HK-2 (cell line): ENCODE measurements at regions not wholly inside any gene's neighbourhood (a gene's known extent, or its start where the extent isn't known, plus 50 kb on each side); places are given as distances from the start of the nearest gene placed in this dataset.
"Not testable (repeated sequence)": the region's sequence is repeated elsewhere in the genome, so short reads cannot be mapped to it uniquely, and the experiment has no call there.

Experiments used
- DNase-seq: peaks from one replicate; pipeline ENCODE4 v3.0.0-alpha.2; 2018; ENCODE audit not compliant: unreplicated experiment

DNA sequence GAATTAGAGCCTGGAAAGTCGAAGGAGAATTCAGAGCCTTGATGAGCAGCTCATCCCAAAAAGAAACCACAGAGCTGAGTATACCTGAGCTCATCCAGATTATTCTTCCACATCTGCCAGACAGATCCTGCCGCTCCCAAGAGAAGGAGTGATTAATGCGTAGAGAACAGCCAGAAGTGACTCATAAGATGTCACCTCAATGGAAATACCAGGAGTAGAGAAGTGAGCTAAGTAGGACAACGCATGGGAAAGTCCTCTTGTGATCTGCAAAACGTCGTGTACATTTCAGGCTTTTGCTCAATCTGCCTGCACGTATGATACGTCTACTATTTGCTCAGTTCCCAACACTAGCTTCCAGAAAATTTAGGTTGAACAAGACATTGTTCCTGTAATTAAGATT, 230.5 kb upstream of the AUTS2 start:
- no peak for DNase-seq

DNA sequence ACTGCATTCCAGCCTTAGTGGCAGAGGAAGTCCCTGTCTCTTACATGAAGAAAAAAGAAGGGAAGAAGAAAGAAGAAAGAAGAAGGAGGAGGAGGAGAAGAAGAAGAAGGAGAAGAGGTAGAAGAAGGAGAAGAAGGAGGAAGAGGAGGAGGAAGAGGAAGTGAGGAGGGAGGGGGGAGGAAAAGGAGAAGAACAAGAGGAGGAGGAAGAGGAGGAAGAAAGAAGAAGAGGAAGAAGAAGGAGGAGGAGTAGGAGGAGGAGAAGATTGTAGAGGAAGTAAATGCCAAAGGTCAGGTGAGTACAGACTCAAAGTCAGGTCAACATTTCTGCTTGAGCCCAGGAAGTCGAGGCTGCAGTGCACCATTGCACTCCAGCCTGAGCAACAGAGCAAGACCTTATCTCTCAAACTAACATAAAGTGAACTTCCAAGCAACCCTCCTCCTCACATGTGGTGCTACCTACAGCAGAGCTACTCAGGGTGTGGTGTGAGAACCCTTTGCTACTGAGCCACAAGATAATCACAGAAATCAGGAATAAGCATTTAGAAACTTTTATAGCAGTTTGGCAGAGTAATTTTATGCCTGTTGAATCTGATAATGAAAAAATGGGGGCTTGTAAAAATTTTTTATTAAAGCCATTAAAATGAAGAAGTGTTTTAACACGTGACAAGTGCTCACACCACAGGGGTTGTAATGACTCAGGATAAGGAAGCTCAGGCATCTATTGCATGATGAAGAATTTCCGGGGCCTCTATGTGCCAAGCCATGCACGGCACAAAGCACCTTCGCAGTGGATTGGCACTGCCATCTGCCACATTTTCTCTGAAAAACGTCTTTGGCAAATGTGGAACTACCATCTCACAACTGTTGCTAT, 224.9 kb upstream of the AUTS2 start:
- no peak for DNase-seq

DNA sequence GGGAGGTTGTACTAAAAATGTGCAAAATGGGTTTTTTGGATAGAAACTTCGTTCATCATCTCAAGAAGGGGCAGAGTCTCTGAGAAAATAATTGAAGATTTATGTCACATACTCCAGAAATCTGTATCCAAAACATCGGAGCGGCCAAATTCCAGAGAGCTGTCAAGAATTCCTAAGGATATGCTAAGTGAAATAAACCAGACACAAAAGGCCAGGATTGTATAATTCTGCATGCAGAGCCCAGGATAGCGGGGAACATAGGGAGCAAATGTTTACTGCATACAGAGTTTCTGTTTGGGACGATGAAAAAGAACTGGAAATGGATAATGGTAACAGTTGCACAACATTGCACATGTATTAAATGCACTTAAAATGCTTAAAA, 224.2 kb upstream of the AUTS2 start:
- no peak for DNase-seq

DNA sequence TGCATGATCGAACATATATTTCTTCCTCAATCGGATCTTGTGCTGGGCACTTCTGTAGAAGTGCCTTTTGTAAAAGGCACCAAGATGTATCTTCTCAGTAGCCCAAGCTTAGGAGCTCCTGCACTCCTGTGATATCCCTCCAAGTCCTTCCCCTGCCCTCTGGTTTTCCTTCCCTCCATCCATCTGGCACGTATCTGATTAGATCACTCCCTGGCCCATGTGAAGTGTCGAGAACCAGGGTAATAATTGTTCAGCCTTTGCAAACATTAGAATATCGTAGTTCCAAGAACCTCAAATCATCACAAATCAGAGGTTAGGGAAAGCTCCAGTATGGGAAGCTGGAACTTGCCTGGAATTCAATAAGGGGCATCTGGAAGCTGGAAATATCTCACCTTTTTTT, 221.1 kb upstream of the AUTS2 start:
- no peak for DNase-seq

DNA sequence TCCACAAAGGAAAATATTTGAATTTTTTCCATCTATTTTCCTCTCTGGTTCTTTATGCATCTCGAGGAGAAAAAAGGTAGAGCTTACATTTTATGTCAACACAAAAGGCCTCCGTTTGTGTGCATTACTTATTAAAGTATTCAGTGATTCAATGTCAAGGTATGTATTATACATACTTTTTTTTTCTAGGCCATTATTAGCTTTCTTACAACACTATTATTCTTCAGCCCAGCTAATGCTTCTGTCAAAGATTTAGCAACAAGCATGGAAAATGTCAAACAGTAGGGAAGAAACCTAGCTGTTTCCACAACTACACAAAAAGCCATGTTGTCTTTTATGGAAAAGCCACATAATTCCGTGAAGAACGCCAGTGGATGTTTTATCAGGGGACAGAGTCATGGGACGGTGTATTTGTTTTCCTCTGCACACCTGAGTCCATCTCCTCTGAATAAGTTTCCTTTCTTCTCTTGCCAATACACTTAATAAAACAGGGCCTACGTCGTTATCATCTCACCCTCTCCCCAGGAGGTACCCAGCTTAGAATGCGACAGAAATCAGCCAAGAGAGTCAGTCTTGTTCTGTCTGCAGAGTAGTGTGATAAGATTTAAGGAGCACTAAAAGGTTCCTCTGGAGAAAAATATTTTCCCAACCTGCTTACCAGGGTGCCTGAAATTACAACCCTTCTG, 209.7 kb upstream of the AUTS2 start:
- no peak for DNase-seq

DNA sequence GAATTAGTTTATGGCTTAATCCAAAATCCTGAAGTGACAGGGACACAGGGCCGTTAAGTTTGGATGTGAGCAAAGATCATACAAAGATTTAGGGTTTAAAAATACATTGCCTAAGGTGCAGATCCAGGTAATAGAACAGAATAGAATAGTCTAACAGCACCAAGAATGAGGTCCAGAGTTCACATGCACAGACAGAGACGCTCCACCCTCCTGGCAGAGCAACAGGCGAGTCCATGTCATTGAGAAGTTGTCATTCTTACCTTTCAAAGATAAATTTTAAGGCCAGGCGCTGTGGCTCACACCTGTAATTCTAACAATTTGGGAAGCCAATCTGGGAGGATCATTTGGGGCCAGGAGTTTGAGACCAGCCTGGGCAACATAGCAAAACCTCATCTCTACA, 209.1 kb upstream of the AUTS2 start:
- DNase-seq = no peak

DNA sequence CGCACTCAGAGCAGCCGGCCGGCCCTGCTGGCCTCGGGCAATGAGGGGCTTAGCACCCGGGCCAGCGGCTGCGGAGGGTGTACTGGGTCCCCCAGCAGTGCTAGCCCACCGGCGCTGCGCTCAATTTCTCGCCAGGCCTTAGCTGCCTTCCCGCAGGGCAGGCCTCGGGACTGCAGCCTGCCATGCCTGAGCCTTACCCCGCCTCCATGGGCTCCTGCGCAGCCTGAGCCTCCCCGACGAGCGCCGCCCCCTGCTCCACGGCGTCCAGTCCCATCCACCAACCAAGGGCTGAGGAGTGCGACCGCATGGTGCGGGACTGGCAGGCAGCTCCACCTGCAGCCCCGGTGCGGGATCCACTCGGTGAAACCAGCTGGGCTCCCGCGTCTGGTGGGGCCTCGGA, 204.4 kb upstream of the AUTS2 start:
- not testable (repeated sequence) for DNase-seq

DNA sequence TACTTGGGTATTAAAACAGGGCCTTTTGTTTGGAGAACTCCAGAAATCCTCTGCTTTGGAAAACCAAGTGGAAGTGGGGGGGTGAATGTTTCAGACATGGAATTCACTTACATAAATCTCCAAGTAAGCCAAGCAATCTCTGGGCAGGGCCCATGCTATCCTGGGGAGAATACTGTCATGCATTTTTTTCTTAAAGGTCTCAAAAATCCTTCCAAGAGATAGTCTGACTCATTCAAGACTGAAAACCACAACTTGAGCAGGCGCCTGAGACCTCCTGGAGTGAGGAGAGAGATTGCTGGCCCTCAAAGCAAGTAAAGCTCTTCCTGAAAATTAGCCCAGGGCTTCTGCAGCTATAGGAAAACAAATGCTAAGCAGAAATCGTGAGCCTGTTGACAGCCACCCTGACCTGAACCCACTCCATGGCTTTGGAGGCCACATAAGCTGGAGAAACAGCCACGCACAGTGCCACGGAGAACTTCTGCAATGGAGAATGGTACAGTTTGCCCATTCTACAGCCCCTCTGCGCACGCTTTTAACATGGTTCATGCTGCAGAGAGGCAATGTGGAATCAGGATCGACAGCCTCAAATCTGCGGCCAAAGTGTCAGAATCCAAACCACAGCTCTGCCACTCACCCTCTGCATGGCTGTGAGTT, 203.1 kb upstream of the AUTS2 start:
- peak; percentile 2 for DNase-seq

DNA sequence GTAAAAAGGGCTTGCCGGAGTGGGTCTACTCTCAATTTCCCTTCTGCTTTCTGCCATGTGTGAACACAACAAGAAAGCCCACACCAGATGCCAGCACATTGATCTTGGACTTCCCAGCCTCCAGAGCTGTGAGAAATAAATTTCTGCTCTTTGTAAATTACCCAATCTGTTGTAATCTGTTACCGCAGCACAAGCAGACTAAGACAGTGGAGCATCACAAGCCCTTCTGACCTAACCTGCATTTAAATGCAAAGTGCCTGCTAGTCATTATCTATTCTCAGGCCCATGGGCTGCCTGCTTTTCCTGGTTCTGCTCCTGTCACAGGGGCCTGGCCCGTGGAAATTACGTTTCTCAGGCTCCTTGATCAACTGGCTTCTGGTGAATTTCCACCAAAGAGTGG, 199.3 kb upstream of the AUTS2 start:
- DNase-seq = no peak

DNA sequence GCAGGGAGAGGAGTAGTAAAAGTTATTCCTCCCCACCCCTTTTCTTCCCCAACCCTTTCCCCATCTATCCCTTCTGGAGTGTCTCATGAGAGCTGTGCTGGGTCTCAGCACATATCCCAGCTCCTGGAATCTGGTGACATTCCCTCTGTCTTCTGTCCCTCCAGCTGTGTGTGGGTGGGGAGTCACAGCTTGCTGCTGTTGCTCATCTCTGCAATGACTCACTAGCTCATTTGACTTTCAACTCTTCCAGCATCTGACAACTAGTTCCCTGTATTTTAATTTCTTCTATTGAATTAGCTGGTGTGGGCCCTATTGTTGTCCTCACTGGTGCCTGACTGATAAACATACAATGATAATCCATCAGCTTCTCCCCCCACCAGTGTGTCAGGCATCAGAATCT, 198.9 kb upstream of the AUTS2 start:
- DNase-seq = no peak

DNA sequence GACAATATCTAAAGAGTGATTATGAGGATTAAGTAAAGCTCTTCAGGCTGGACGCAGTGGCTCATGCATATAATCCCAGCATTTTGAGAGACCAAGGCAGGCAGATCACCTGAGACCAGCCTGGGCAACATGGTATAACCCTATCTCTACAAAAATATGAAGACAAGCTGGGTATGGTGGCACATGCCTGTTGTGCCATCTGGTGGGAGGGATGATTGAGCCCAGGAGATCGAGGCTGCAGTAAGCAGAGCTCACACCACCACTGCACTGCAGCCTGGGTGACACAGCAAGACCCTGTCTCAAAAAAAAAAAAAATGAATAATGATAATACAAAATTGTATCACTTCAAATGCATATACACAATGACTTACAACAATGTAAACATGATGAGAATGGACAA, 195.6 kb upstream of the AUTS2 start:
- no peak for DNase-seq

DNA sequence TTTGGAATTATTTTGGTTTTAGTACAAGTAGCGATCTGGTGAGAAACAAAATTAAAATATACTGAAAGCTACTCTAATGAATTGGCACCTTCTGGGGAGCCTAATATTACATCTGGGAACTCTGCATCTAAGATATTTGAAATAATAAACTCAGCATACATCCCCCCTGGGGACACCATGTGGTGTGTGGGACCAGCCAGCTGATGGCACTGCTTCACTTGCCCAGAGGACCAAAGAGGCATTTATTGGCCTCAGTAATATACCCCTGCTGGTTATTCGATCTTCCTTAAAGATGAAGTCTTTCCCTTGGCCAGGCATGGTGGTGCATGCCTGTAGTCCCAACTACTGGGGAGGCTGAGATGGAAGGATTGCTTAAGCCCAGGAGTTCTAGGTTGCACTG, 195.1 kb upstream of the AUTS2 start:
- no peak for DNase-seq

DNA sequence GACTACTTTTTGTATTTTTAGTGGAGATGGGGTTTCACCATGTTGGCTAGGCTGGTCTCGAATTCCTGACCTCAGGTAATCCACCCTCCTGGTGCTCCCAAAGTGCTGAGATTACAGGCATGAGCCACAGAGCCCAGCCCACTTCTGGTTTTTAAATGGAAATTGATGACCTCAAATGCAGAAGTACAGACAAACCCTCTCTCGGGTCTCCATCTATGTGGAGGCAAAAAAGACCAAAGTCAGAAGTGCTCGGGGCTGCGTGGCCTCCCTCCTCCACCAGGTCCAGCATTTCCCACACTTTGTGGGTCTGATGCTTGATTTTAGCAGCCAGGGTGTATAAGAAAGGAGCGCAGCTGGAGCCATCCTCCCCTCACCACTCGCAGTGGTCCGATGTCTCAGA, 187.3 kb upstream of the AUTS2 start:
- no peak for DNase-seq

DNA sequence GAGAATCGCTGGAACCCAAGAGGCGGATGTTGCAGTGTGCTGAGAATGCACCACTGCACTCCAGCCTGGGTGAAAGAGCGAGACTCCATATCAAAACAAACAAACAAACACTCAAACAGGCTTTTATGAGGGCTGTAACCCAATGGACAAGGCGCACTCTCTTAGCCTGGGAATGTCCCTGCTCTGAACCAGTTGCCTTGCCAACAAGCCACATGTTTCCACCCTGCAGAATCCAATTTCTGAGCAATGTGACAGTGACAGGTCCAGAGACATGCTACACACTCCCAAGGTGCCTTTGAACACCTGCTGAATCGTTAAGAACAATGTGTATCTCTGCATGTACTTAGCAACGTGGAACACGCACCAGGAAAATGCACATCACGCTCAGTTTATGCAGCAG, 186.8 kb upstream of the AUTS2 start:
- no peak for DNase-seq

DNA sequence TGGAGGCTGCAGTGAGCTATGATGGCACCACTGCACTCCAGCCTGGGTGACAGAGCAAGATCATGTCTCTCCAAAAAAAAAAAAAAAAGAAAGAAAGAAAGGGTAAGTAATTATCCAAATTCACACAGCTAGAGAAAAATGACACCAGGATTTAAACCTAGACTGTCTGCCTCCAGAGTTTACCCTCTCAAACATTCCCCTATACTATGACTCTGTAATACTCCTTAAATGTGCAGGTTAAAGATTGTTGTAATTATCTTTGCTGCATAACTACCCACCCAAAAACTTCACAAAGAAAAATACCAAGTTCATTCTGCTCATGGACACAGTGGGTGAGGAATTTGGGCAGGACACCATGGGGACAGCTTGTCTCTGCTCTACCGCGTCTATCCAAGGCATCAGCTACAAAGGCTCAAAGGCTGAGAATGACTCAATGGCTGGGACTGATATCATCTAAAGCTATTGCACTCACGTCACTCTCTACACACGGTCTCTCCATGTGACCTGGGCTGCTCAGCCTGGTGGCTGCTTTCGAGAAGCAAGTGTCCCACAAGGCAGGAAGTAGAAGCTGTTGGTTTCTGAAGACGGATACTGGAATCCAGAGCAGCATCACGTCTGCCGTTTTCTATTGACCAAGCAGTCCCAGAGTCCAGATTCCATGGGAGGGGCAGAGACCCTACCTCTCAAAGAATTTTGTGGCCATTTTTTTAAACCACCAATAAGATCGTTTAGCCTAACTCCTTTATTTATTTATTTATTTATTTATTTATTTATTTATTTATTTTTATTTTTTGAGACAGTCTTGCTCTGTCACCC, 185.7 kb upstream of the AUTS2 start:
- DNase-seq = no peak

DNA sequence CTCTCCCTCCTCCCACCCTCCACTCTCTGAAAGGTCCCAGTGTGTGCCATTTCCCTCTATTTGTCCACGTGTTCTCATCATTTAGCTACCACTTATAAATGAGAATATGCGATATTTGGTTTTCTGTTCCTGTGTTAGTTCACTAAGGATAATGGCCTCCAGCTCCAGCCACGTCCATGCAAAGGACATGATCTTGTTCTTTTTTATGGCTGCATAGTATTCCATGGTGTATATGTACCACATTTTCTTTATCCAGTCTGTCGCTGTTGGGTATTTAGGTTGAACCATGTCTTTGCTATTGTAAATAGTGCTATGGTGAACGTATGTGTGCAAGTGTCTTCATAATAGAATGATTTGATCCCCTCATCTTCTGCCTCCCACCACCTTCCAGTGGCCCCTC, 183.7 kb upstream of the AUTS2 start:
- no peak for DNase-seq

DNA sequence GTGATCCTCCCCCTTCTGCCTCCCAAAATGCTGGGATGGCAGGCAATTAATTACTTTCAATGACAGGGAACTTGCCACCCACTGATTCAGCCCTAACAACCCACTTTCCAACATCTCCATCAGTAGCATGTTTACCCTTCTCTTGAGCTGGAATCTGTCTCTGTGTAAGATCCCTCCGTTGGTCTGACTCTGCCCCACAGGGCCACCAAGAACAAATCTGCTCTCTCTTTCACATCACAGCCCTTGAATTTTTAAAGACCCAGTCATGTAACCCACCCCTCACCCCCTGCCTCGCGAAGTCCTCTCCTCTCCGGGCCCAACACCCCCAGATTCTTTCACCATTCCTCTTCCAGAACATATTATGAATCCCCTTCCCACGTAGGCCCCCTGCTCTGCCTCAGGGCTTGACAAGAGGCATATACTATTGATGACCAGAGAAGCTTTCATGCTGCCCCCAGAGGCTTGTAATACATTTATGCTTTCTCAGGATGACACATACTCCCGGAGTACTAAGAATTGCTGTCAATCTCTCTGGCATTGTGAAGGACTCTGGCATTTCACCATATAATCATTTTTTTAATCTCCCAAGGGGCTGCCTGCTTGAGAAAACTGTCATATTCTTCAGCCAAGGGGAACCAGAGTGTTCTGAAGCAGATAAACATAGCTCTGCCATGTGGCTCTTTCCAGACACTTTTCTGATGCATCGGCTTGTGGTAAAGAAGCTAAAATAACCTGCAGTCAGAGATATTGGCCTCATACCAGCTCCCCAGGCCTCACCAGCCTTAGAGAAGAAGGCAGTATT, 179.2 kb upstream of the AUTS2 start:
- DNase-seq = no peak

DNA sequence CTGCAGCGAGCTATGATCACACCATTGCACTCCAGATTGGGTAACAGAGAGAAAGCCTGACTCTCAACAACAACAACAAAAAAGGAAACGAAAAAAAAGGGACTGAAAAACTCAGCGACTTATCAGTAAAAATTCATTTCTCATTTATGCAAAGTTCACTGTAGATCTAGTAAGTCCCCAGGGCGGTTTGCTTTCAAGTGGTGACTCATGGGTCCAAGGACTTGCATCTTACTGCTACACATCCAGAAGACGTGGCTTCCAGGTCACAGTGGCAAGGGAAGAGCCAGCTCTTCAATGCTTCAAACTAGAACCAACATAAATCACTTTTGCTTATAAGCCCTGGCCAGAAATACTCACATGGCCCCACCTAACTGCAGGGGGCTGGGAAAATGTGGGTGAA, 178.3 kb upstream of the AUTS2 start:
- no peak for DNase-seq

DNA sequence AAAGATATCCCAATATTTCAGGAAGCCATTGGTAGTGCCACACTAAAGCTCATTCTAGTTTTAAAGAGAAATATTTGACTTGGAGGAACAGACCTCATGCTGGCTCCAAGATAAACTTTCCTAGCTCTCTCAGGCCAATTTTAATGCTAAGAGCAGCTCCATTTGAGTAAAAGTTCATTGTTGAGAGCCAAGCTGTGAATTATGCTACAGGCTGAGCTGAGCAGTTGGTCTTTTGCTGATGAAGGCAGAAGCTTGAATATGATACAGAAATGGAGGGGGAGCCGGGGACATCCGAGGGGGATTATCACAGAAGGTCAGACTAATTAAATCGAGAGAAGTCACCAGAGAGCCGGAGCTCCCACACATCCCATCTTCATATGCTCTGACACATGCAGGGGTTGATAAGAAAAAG, 175.7 kb upstream of the AUTS2 start:
- DNase-seq = no peak

DNA sequence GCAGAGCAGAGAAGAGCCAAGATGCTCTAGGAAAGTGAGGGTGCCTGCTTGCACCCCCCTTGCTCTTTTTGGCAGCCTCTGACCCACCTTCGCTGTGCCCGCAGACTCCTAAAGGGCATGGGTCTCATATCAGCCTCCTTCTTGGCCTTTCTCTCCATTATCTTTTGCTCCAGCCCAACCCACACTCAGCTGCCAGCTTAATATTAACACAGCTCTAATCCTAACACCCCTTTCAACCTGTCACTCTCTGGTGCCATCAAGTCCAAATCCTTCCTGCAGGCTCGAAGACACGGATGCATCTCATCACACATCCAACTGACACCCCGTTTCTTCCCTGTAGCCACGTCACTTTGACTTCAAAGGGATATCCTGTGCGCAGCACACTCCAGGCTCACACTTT, 171.6 kb upstream of the AUTS2 start:
- DNase-seq = no peak

DNA sequence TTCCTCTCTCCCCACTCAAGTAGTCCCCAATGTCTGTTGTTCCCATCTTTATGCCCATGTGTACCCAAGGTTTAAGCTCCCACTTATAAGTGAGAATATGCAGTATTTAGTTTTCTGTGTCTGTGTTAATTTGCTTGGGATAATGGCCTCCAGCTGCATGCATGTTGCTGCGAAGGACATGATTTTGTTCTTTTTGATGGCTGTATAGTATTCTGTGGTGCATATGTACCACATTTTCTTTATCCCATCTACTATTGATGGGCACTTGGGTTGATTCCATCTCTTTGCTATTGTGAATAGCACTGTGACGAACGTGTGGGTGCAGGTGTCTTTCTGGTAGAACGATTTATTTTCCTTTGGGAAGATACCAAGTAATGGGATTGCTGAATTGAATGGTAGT, 170.2 kb upstream of the AUTS2 start:
- no peak for DNase-seq
